HG02884 (cell line): ENCODE measurements at regions not wholly inside any gene's neighbourhood (a gene's known extent, or its start where the extent isn't known, plus 50 kb on each side); places are given as distances from the start of the nearest gene placed in this dataset.
A peak's percentile ranks its signal among the peaks of the same experiment; 100 is the strongest.

Source experiments
- ATAC-seq: cut with Tn5 transposase; IDR thresholded peaks from one replicate; pipeline ENCODE4 v1.9.1; 2021; ENCODE audit warnings: mild to moderate bottlenecking, moderate library complexity; ENCODE audit not compliant: unreplicated experiment

DNA sequence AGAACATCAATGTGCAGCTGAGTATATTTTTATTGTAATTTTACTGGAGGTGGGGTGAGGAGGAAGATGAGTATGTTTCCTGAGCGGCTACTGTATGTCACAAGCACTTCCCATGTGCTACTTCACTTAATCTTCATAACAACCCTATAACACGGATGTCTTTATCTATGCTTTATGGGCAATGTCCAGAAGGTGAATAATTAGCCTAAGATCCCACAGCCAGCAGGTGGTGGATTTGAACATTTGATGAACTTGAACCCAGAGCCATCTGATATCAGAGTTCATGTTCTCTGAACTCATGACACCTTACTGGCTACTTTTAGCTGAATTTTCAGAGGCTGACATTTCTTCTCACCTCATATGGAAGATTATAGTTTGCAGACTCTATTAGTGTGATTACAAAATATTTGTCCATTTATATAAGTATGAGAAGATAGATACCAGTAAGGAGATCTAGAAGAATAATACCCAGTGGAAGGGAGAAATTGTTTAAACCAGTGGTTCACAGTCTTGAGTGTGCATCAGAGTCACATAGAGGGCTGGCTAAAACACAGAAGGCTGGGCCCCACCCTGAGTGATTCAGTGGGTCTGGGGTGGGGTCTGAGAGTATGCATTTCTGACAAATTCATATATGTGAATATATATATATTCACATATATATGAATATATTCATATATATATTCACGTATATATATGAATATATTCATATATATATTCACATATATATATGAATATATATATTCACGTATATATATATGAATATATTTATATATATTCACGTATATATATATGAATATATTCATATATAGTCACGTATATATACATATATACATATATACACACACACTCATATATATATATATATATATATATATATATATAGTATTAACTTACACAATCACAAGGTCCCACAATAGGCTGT lies 164.4 kb upstream of the NR3C1 start:
- ATAC-seq, result no peak

DNA sequence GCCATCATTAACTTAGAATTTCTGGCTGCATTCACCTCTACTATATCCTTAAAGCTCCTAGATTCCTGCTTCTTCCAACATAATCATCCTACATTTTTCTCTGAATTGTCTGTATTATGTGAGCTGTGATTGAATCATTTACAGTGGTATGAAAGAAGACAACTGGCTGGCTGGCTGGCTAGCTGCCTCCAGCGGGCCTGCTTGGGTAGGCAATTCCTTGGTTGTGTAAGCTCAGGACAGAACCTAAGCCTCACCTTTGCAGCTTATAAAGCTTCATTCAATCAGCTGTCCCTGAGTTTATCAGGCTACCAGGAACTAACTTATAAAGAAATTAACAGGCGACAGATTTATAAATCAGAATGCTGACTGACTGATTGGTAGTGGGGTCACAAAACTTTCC lies 162.7 kb upstream of the NR3C1 start:
- no peak for ATAC-seq

DNA sequence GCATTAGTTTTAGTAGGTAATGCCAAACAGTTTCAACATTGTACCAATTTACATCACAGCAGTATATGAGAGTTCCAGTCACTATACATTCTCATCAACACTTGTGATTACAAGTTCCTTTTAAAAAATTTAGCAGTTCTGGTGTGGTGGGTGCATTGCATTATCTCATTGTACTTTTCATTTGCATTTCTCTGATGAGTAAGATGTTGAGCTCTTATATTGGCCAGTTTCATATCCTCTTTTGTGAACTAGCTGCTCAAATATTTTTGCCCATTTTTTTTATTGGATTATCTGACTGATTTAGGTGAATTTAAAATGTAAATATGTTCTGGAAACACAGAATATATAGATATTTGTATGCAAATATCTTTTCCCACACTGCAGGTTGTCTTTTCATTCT lies 160.9 kb upstream of the NR3C1 start:
- peak; percentile 98 for ATAC-seq

DNA sequence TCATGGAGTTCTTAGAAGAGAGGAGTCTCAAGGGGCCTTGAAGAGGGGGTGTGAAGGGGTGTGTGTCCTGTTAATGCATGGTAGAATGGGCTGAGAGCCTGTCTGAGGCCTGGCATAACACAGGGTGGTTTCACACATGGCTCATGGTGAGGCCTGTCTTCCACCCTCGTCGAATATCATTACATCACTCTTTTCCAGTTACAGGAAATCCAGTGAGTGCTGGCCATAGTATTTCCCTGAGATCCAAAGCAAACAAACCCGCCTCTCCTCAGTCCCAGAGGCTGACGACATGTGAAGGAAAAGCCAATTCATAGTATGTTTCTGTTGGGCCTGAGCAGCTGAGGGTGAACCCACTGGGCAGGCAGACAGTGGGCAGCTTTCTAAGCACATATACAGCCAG lies 159.4 kb upstream of the NR3C1 start:
- ATAC-seq, result no peak

DNA sequence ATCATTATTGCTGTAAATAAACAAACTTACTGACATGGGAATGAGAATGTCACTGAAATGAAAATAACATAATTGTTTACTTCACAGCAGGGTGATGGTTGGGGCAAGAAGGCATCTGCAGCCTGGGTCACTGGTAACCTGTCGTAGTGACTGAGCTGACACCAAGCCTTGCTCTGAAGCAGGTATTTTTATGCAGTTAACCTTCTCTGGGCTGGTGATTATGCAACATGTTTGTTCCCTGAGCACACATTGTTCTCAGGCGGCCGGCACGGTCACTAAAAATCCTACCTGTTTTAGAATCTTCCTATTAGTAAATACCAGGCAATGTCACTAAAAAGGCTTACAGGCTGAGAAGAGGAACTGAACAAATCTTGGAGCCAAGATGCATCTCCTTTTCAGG lies 157.7 kb upstream of the NR3C1 start:
- no peak for ATAC-seq

DNA sequence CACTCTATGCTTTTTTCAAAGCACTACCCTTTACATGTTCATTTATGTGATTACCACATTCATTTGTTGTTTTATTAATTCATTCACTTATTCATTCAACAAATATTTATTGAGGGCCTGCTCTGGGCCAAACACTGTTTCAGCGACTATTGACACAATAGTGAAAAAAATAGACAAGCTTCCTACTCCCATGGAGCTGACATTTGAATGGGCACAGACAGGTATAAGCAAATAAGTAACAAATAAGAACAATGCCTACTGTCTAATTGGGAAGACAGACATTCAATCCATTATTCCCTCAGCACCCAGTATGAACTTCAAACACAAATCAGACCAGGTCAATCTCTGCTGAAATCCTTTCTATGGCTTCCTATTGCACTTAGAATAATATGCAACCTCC lies 156.9 kb upstream of the NR3C1 start:
- ATAC-seq, result no peak

DNA sequence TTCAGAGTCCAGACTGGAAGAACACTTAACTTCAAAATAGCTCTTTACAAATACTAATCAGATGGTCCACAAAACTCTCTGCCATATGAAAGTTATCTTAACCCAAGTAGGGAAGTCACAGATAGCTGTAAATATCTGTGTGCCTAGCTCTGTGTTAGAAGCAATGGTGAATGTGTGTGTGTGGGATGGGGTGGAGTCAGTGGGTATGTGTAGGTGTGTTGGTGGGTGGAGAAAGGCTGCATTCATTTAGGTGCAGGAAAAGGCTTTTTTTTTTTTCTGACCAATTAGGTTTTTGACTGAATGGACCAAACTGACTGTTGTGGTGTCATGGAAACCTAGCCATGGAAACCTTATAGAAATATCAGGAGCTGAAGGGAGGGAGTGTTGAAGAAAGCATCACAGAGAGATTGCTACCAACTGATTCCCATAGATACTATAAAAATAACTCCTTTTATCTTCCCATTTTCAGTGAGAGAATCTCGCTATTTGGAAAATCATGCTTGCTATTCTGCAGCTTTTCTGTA lies 156.2 kb upstream of the NR3C1 start:
- no peak for ATAC-seq

DNA sequence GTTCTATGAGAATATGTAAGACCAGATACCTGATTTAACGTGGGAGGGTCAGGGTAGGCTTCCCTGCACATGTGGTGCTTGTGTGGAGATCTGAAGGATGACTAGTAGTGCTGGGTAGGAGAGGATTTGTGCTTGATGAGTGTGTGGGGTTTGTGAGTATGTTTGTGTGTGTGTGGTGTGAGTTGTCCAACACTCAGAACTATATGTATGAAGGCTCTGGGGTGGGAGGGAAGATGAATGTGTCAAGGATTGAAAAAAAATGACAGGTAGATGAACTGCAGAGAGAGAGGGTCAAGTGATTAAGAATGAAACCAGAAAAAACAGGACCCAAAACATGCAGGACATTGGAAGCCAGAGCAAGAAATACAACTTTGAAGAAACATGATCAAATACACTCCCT lies 154.6 kb upstream of the NR3C1 start:
- ATAC-seq, result peak; percentile 42

DNA sequence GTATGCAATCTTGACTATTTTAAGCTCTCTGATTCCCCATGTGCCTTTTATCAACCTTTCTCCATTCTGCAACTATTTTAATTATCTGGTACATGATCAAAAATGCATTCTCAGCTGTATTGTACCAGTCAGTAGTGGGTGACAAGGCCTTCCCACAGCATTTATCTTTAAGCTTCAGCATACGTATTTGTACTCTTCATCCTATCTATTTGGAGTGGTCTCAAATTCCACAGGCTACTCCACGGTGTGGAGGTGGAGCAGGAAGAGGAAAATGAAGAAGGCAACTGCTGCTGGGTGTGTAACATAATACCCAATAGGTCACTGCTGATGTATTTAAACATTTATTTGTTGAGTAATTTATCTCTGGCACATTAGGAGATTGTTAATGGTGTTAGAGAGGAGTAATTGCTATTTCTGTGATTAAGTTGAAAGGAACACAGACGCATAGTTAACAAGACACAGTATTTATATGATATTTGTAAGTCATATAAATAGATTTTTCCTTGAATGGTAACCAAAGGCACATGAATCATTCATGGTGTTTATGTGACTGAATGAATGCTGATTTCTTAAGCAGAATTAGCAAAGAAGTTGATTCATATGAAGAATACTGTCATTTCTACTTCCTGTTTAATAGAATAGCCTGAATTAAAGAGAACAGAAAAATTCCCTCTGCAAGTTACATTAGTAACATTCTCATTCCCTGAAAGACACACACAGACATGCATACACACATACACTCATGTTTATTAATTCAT lies 153.8 kb upstream of the NR3C1 start:
- peak; percentile 75 for ATAC-seq

DNA sequence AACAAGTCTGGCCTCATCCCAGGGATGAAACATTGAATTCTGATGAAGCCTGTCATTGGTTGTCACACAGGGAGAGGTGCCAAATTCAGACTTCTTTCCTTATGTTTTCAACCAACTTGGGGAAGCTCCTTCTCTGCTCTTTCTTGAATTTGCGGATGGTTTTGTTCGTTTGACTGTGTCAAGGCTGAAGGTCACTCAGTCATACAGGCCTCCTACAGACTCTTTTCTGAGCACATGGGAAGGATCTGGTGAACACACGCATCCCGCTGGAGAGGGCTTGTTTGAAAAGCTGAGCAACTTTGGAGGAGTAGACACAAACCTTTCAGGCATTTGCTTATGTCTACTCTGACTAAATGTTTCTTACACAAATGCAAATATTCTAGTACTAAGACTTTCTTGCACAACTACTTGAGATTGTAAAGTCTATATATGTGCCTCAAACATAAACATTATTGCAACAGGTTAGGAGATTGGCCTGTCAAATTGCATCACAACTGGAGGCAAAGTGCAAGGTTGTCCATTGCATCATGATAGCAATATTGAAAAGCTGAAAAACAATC lies 151.5 kb upstream of the NR3C1 start:
- no peak for ATAC-seq

DNA sequence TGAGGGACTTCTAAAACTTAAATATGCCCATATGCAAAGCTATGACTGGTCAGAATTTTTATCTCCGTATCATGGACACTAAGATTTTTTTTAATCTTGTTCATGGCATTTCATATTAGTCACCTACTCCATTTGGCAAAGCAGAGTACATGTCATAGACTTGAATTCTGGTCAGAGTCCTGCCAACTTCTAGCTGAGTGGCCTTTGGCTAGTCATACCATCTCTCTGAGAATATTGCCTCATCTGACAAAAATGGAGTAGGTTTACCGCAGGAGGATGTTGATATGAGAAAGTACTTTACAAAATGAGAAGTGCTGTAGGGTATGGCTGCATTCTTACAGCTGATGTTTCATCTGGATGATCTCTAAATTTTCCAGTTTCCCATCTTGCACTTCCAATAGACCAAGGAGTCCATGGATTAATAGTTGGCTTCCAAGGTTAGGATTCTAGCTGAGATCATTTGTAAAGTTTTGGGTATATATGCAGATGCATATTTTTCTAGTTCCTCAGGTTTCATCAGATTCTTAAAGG lies 150.8 kb upstream of the NR3C1 start:
- ATAC-seq, result no peak

DNA sequence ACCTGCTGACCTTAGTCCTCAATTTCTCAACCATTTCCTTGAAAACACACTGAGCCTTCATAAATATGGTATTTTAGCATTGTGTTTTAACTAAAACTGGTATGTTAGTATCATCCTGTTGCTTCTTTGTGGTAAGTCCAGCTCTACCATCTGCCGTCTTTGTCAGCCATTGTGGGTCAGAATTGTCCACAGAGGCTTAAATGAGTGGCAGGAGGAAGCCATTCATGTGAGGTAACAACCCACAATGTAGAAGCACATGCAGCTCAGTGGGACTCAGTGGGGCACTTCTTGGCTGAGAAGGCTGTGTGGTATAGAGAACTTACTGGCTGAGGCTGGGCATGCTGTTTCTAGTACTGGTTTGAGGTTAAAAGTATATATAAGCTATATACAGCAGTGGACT lies 149.2 kb upstream of the NR3C1 start:
- no peak for ATAC-seq

DNA sequence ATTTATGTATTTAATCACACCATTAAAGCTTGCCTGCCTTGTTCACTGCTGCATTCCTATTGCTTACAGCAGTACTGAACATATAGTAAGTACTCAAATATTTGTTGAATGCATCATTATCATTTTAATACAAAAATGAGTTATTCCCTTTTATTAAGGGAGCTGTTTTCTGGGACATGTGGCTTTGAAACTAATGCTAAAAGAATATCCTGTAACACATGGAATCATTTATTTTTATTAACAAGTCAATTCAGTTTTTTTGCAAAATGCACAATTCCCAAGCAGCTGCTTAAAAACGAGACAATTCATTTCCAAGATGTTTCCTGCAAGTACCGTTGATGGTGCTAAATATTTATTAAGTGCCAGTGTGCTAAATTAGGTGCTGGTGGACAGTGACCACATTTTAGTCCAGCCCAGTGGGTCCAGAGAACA lies 148.3 kb upstream of the NR3C1 start:
- no peak for ATAC-seq

DNA sequence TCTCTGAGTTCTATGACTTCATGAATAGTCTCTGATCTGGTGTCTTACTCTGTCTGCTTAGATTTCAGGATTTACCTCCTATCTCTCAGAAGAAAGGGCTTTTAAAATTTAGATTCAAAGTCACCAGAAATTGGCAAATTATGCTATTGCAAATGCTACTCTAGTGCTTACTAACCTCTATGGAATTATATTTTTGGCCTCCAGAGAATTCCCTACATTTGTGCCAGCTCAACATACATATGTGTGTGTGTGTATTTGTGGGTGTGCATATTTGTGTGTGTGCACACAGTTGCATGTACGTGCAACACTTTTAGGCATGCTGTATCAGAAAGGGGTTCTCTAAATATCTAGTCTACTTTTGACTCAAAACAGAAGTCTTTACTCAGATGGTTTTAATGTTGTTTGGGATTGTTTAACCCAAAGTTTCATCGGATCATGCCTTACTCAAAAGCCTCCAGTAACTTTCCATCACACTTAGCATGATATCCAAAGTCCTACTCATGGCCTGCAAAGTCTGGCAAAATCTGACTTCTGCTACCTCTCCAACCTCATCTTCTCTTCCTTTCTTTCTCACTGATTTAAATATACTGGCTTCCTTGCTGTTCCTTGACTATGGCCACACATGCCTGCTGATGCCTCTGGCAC lies 147.6 kb upstream of the NR3C1 start:
- no peak for ATAC-seq

DNA sequence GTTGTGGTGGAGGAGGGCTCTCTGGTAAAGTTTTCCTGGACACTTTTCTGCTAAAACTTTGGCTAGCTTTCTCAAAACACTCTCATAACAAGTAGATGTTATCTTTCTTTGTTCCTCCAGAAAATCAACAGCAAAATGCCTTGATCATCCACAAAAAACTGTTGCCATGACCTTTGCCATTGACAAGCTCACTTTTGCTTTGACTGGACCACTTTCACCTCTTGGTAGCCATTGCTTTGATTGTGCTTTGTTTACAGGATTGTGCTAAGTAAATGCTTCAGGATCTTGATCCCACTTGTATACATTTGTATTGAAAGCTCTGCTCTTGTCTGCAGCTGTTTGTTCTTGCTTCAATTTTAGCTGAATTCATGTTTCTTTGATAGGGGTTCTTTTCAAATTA lies 143.9 kb upstream of the NR3C1 start:
- no peak for ATAC-seq

DNA sequence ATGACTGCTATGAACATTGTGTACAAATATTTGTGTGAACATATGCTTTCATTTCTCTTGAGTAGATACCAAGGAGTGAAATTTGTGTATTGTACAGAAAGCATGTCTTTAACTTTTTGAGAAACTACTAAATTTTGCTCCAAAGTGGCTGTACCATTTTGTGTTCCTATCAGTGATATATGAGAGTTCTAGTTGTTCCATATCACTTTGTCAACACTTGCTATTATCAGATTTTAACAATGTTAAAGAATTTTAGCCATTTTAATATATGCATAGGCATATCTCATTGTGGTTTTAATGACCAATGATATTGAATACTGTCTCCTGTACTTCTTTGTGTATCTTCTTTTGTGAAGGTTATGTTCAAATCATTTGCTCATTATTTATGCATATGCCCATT lies 142.9 kb upstream of the NR3C1 start:
- ATAC-seq, result no peak

DNA sequence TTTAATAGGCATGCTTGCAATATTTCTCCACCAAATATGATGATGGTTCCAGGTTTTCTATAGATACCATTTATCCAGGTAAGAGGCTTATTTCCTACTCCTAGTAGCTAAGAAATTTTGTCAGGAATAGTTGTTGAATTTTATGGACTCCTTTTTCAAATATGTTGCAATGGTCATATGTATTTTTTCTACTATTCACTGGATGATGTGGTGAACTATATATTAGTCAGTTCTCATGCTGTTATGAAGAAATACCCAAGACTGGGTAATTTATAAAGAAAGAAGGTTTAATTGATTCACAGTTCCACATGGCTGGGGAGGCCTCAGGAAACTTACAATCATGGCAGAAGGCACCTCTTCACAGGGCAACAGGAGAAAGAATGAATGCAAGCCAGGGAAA lies 141.1 kb upstream of the NR3C1 start:
- ATAC-seq, result no peak

DNA sequence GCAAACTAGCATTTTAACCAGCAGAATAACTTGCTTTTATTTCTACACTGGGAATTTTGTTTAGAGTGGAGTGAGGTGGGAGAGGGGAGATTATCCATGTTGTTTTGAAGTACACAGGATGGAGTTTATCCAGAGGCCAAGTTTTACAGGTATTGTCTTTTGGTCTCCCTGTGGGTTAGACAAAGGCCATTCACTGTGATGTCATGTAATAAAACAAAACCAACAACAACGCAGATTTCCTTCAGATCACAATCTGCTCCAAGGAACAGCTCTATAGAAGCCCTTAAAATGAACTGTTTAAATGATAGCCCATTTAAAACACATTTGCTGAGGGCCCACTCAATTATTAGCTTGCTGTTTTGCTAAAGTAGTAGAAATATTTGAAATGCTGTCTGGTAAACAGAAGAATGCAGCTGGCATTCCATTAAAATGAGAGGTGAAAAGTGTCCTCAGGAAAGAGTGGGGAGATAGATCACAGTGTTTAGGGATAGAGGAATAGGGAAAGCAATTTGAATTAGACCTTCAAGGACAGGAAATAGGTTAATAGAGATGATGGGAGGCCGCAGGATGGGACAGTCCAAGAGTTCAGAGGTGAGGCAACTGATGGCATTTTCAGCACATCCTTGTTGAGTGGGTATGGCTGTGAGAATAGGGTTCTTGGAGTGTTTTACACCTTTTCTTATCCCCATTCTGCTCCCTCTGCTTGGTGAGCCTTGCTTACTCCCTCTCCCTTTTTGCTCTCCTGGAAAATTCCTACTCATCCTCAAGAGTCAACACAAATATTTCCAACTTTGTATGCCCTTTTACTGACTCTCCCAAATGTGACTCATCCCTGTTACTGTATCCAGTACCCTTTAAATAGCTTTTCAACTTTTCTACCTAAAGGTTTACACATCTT lies 140.1 kb upstream of the NR3C1 start:
- ATAC-seq, result no peak

DNA sequence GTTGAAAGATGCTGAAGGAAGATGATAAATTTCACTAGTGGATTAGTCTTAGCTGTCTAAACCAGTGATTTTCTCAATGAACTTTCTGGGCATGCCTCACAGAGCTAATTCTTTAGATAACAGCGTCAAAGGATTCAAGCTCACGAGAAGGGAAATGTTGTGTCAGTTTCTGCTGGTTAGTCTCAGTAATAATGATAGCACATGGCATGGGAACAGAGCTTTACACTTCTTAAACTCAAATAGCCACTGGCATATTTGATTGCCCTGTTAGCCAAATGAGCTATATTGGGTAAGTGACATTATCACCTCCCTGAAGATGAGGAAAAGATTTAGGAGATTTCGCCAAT lies 139.3 kb upstream of the NR3C1 start:
- ATAC-seq, result no peak
